Upper lobe of left lung (tissue), 4 donors: ENCODE measurements at regions not wholly inside any gene's neighbourhood (a gene's known extent, or its start where the extent isn't known, plus 50 kb on each side); places are given as distances from the start of the nearest gene placed in this dataset.

Experiments
- CTCF ChIP-seq, 6 experiments: fragments of 450-650 bp in 4 of 6; fragments of 200-600 bp in 2 of 6; sonication (generic) in 2 of 6; IDR thresholded peaks; one replicate each; pipeline ENCODE4 v1.5.1; 2016 to 2019; ENCODE audit warnings: antibody characterized with exemption in 6 of 6
- EP300 ChIP-seq, 4 donors: sonication (generic); formaldehyde crosslinking; IDR thresholded peaks; one replicate each; pipeline ENCODE4 v1.5.1; 2017; ENCODE audit warnings: antibody characterized with exemption in 4 of 4, control low read depth in 2 of 4
- POLR2AphosphoS5 ChIP-seq, 2 donors: sonication (generic); formaldehyde crosslinking; IDR thresholded peaks; one replicate each; pipeline ENCODE4 v1.5.1; 2017; ENCODE audit warnings: antibody characterized with exemption in 2 of 2

GRCh38 chr5:74240783-74241750 lies 399.5 kb downstream of the ENC1 start:
- no peak for TF ChIP-seq CTCF (IDR thresholded peaks at IDR 0.05)
- TF ChIP-seq EP300 (IDR thresholded peaks at IDR 0.05), result no peak
- TF ChIP-seq POLR2AphosphoS5 (IDR thresholded peaks at IDR 0.05), result no peak
